ENCODE measurements at regions not wholly inside any gene's neighbourhood (a gene's known extent, or its start where the extent isn't known, plus 50 kb on each side); places are given as distances from the start of the nearest gene placed in this dataset.

DNA sequence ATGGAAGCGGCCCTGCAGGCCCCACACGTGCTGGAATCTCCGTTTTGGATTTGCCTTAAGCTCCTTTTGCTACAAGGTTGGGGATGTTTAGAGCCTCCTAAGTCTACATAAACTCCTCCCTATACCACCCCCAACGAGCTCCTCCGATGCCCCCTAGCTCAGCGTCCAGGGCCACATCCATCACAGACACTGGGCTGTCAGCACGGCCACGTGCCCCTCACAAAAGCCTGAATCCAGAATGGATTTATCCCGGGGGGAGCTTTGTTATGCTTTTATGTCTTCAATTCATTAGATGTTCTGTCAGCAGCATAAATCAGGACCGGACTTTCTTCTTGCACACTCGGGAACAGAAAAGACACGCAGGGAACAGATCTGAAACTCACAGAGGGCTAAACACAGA lies 52.6 kb upstream of the CD82 start:
- H3K27me3 Mint-ChIP-seq, result peaks cover 10% of the 10 kb centered on the region
- H3K4me3 Mint-ChIP-seq, result no peak overlapping the region
- no peaks in the 10 kb centered on the region for H3K9me3 Mint-ChIP-seq
- POLR2A ChIA-PET, result no interaction called here
- no peak overlapping the region for H3K27ac Mint-ChIP-seq
- ATAC-seq (ENCODE audit: low read depth) (no peak), DNase-seq (no peak)
- H3K4me1 Mint-ChIP-seq, result no peaks in the 10 kb centered on the region
- no peaks in the 10 kb centered on the region for H3K36me3 Mint-ChIP-seq

DNA sequence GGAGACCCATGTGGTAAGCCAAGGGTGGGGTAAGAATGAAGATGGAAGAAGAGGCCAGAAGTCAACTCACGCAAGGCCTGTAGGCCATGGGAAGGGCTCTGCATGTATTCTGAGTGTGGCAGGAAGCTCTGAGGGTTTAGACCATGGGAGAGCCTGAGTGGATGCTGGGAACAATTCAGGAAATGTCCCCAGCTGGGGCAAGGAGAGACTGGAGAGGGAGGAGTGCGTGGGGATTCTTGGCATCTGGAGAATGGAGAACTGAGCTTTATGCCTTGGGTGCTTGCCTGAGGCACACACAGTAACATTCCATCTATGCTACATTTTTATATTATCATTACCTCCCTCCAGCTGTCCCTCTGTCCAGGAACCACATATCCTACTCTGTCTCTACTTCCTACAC lies 50.4 kb upstream of the CD82 start:
- peaks cover 24% of the 10 kb centered on the region for H3K27me3 Mint-ChIP-seq
- no peaks in the 10 kb centered on the region for H3K4me1 Mint-ChIP-seq
- H3K36me3 Mint-ChIP-seq, result no peaks in the 10 kb centered on the region
- no peak for DNase-seq
- POLR2A ChIA-PET, result no interaction called here
- H3K27ac Mint-ChIP-seq, result no peak overlapping the region
- H3K9me3 Mint-ChIP-seq, result no peaks in the 10 kb centered on the region
- no peak for ATAC-seq (ENCODE audit: low read depth)
- no peak overlapping the region for H3K4me3 Mint-ChIP-seq
